ENCODE measurements at regions not wholly inside any gene's neighbourhood (a gene's known extent, or its start where the extent isn't known, plus 50 kb on each side); places are given as distances from the start of the nearest gene placed in this dataset.

DNA sequence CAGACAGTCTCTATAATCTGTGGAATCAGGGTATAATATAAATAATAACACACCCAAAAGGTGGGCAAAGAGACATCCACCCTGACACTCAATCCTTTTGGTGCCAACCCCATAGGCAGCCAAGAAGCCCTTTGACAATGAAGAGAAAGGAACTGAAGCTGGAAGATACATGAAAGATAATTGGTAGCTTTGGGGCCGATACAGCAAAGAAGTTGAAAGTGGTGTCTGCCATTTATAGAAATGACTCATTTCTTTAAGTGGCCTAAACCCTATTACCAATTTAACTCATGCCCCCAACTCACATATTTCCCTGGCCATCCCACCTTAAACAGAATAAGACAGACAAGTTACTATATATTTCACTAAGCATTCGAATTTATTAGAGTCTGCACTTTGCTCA lies 167.0 kb downstream of the ZC3H11B start:
- Histone ChIP-seq H3K27me3 (replicated peaks; ENCODE audit: control insufficient read depth, insufficient read depth, low read length) (no peaks in the 10 kb centered on the region), H3K9me3 (ENCODE audit: control insufficient read depth, low read length) (no peaks in the 10 kb centered on the region), H3K4me1 (ENCODE audit: control insufficient read depth, insufficient read depth, low read length) (peaks cover 21% of the 10 kb centered on the region), H3K4me3 (ENCODE audit: low read length) (no peak overlapping the region), H3K9ac (ENCODE audit: low read length) (no peak overlapping the region), H3K36me3 (ENCODE audit: control insufficient read depth, insufficient read depth, low read length, severe bottlenecking) (peaks cover 11% of the 10 kb centered on the region)
- DNase-seq (ENCODE audit: low read depth), result no peak

DNA sequence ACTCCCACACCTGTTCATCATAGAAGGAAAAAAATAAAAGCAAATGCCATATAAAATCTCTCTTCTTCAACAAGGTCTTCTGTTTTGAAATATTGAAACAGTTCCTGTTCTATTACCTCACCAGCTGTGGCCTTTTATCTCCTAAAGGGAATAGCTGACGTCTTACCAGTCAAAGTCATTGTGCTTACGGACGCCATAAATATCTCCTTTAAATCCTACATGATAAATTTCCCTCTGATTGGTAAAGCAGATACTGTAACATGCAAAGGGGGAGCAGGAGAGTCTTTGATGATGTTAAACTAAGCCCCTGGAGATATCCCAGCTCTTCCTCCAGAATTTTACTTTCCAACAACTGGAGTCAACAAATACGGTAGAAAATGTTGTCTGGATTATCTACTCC lies 168.4 kb downstream of the ZC3H11B start:
- peaks cover 22% of the 10 kb centered on the region for H3K4me1 ChIP-seq (ENCODE audit: control insufficient read depth, insufficient read depth, low read length)
- no peaks in the 10 kb centered on the region for H3K27me3 ChIP-seq (replicated peaks; ENCODE audit: control insufficient read depth, insufficient read depth, low read length)
- DNase-seq (ENCODE audit: low read depth), result no peak
- H3K9ac ChIP-seq (ENCODE audit: low read length), result no peak overlapping the region
- H3K4me3 ChIP-seq (ENCODE audit: low read length), result no peak overlapping the region
- no peaks in the 10 kb centered on the region for H3K9me3 ChIP-seq (ENCODE audit: control insufficient read depth, low read length)
- peaks cover 11% of the 10 kb centered on the region for H3K36me3 ChIP-seq (ENCODE audit: control insufficient read depth, insufficient read depth, low read length, severe bottlenecking)

DNA sequence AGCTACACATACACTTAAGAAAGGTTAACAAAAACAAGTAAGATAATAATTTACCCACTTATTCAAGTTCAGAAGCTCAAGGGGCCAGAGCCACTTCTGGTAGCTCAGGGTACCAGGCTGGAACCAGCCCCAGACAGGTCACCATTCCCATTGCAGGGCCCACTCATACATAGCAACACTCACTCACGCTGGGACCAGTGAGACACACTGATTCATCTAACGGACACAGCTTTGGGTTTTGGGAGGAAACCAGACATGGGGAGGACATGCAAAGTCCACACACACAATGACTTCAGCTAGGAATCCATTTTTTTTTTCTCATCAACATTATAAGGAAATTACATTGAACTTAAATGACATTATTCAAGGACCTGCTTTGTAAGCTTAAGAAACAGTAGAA lies 169.1 kb downstream of the ZC3H11B start:
- H3K36me3 ChIP-seq (ENCODE audit: control insufficient read depth, insufficient read depth, low read length, severe bottlenecking), result peaks cover 11% of the 10 kb centered on the region
- H3K4me1 ChIP-seq (ENCODE audit: control insufficient read depth, insufficient read depth, low read length), result peaks cover 26% of the 10 kb centered on the region
- no peak overlapping the region for H3K4me3 ChIP-seq (ENCODE audit: low read length)
- no peak for DNase-seq (ENCODE audit: low read depth)
- H3K9me3 ChIP-seq (ENCODE audit: control insufficient read depth, low read length), result no peaks in the 10 kb centered on the region
- H3K27me3 ChIP-seq (replicated peaks; ENCODE audit: control insufficient read depth, insufficient read depth, low read length), result no peaks in the 10 kb centered on the region
- no peak overlapping the region for H3K9ac ChIP-seq (ENCODE audit: low read length)

DNA sequence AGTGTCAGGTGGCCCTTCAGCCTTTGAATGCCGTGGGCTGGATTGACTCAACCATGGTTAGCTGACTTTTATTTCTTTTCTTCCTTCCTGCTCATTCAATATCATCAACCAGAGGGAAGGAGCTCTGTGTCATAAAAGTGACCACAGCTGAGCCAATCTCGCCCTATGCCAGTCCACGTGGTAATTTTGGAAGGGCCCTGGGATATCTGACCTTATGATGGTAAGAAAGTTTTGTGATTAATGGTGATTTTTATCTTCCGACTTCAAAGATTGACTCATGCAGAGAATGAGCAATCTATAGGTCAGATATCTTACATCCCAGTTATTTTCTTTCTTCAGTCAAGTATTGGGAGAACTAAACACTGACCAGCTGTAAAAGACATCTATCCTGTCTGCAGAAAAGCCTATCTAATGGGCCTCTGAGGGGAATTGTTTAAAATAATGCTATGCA lies 170.3 kb downstream of the ZC3H11B start:
- peaks cover 11% of the 10 kb centered on the region for H3K36me3 ChIP-seq (ENCODE audit: control insufficient read depth, insufficient read depth, low read length, severe bottlenecking)
- H3K9me3 ChIP-seq (ENCODE audit: control insufficient read depth, low read length), result no peaks in the 10 kb centered on the region
- H3K4me3 ChIP-seq (ENCODE audit: low read length), result no peak overlapping the region
- no peak for DNase-seq (ENCODE audit: low read depth)
- no peak overlapping the region for H3K9ac ChIP-seq (ENCODE audit: low read length)
- H3K27me3 ChIP-seq (replicated peaks; ENCODE audit: control insufficient read depth, insufficient read depth, low read length), result no peaks in the 10 kb centered on the region
- H3K4me1 ChIP-seq (ENCODE audit: control insufficient read depth, insufficient read depth, low read length), result peaks cover 26% of the 10 kb centered on the region

DNA sequence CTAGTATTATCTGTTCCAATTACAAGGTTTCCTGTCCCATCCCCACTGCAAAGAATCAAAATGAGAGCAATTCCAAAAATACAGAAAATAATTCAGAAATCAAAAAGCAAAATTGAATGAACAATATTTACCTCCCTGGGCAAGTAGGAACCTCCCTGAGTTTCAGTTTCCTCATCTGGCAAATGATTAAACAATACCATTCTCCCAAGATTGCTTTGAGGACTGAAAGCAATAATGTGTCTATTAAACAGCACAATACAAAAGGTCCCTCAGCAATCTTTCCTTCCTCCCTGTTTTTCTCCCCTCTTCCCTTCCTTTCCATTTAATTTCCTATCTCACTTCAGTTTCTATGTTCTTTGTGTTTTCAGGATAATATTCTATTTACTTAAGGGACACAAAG lies 171.0 kb downstream of the ZC3H11B start:
- no peak for DNase-seq (ENCODE audit: low read depth)
- peaks cover 8% of the 10 kb centered on the region for H3K36me3 ChIP-seq (ENCODE audit: control insufficient read depth, insufficient read depth, low read length, severe bottlenecking)
- H3K9ac ChIP-seq (ENCODE audit: low read length), result no peak overlapping the region
- peaks cover 26% of the 10 kb centered on the region for H3K4me1 ChIP-seq (ENCODE audit: control insufficient read depth, insufficient read depth, low read length)
- H3K27me3 ChIP-seq (replicated peaks; ENCODE audit: control insufficient read depth, insufficient read depth, low read length), result no peaks in the 10 kb centered on the region
- no peaks in the 10 kb centered on the region for H3K9me3 ChIP-seq (ENCODE audit: control insufficient read depth, low read length)
- no peak overlapping the region for H3K4me3 ChIP-seq (ENCODE audit: low read length)

DNA sequence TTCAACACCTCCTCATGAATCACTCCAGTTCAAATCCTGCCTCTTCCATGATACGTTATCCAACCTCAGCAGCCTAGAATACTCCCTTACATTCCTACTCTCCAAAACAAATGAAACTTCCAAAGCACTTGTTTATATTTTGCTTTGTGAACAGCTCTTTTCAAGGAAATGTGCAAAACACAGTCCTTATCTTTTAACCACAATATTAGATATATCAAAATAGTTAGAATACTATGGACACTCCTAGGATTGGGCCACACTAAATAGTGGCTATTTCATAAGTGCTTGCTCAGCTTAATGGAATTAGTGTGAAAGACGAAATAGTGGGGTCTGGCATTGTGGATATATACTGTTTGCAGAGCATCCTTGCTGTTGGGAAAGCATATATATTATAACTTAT lies 173.5 kb downstream of the ZC3H11B start:
- H3K36me3 ChIP-seq (ENCODE audit: control insufficient read depth, insufficient read depth, low read length, severe bottlenecking), result no peaks in the 10 kb centered on the region
- DNase-seq (ENCODE audit: low read depth), result no peak
- H3K9ac ChIP-seq (ENCODE audit: low read length), result no peak overlapping the region

DNA sequence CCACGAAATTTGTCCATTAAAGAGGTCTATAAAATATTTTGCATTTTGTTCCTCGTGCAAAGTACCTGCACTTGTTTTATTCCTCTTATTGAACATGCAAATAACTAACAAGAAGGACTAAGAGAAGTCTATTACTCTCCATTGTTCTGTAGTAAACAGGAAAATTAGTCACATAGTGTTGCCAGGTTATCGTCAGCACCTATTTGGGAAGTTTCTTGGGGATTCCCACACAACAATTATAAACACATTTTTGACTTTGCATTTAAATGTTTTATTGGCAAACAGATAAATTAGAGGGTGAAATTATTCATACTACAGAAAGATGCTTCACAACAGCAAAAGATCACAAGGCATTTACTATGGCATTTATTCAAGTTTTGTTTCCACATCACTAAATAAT lies 174.5 kb downstream of the ZC3H11B start:
- Histone ChIP-seq H3K9ac (ENCODE audit: low read length) (no peak overlapping the region), H3K4me3 (ENCODE audit: low read length) (no peak overlapping the region), H3K27me3 (replicated peaks; ENCODE audit: control insufficient read depth, insufficient read depth, low read length) (no peaks in the 10 kb centered on the region), H3K9me3 (ENCODE audit: control insufficient read depth, low read length) (no peaks in the 10 kb centered on the region), H3K36me3 (ENCODE audit: control insufficient read depth, insufficient read depth, low read length, severe bottlenecking) (no peaks in the 10 kb centered on the region), H3K4me1 (ENCODE audit: control insufficient read depth, insufficient read depth, low read length) (peaks cover 12% of the 10 kb centered on the region)
- no peak for DNase-seq (ENCODE audit: low read depth)

More for the DNA sequence above, 173.5 kb downstream of the ZC3H11B start:
- H3K9me3 ChIP-seq (ENCODE audit: control insufficient read depth, low read length), result no peaks in the 10 kb centered on the region
- no peaks in the 10 kb centered on the region for H3K27me3 ChIP-seq (replicated peaks; ENCODE audit: control insufficient read depth, insufficient read depth, low read length)
- peaks cover 20% of the 10 kb centered on the region for H3K4me1 ChIP-seq (ENCODE audit: control insufficient read depth, insufficient read depth, low read length)
- H3K4me3 ChIP-seq (ENCODE audit: low read length), result no peak overlapping the region

DNA sequence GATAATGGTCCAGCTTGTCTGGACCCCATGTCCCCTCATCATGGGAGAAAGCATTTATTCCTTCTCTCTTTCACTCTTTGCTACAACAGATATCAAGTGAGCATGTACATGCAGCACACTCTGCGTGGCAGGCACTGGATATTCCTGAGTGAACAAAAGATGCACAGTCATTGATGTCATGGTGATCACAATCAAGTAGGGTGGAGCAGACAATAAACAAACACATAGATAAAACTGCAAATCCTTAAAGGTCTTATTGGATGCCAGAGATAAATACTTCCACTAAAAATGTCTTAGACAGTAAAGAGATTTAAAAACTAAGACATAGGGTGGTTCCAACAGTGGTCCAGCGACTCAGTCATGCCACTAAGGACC lies 178.0 kb downstream of the ZC3H11B start:
- H3K4me1 ChIP-seq (ENCODE audit: control insufficient read depth, insufficient read depth, low read length), result peaks cover 5% of the 10 kb centered on the region

DNA sequence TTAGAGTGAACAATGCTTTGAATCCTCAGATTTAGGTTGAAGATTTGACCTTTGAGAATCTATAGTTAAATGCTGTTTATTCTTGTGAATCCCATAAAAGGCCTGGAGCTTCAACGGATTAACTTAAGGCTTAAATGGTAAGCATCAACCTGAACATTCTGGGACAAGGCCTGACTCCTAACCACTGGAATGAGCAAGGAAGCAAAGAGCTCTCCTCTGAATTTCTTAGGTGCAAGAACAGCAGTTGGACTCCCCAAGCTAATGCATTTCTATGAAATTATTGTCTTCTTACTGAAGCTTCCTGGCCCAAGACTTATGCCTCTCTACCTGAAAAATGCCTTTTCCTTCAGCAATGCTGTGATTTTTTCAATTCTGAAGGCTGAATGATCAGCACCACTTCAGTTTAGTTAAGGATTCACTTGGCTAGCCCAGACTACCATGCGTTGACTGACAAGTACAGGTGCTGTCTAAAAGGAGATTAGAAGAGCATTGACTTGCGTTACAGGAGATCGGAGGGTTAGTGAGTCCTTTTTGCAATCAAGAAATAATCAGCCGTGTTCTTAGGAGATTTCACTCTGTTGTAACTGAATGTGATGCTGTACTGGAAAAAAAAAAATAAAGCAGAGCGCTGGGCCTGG lies 178.5 kb downstream of the ZC3H11B start:
- H3K27me3 ChIP-seq (replicated peaks; ENCODE audit: control insufficient read depth, insufficient read depth, low read length), result no peaks in the 10 kb centered on the region
- H3K9ac ChIP-seq (ENCODE audit: low read length), result no peak overlapping the region
- H3K4me3 ChIP-seq (ENCODE audit: low read length), result no peak overlapping the region
- H3K4me1 ChIP-seq (ENCODE audit: control insufficient read depth, insufficient read depth, low read length), result peaks cover 3% of the 10 kb centered on the region
- H3K9me3 ChIP-seq (ENCODE audit: control insufficient read depth, low read length), result no peaks in the 10 kb centered on the region
- H3K36me3 ChIP-seq (ENCODE audit: control insufficient read depth, insufficient read depth, low read length, severe bottlenecking), result peaks cover 5% of the 10 kb centered on the region
- no peak for DNase-seq (ENCODE audit: low read depth)

More for the DNA sequence above, 178.0 kb downstream of the ZC3H11B start:
- peaks cover 5% of the 10 kb centered on the region for H3K36me3 ChIP-seq (ENCODE audit: control insufficient read depth, insufficient read depth, low read length, severe bottlenecking)
- no peaks in the 10 kb centered on the region for H3K9me3 ChIP-seq (ENCODE audit: control insufficient read depth, low read length)
- DNase-seq (ENCODE audit: low read depth), result no peak
- H3K4me3 ChIP-seq (ENCODE audit: low read length), result no peak overlapping the region
- no peak overlapping the region for H3K9ac ChIP-seq (ENCODE audit: low read length)
- no peaks in the 10 kb centered on the region for H3K27me3 ChIP-seq (replicated peaks; ENCODE audit: control insufficient read depth, insufficient read depth, low read length)

DNA sequence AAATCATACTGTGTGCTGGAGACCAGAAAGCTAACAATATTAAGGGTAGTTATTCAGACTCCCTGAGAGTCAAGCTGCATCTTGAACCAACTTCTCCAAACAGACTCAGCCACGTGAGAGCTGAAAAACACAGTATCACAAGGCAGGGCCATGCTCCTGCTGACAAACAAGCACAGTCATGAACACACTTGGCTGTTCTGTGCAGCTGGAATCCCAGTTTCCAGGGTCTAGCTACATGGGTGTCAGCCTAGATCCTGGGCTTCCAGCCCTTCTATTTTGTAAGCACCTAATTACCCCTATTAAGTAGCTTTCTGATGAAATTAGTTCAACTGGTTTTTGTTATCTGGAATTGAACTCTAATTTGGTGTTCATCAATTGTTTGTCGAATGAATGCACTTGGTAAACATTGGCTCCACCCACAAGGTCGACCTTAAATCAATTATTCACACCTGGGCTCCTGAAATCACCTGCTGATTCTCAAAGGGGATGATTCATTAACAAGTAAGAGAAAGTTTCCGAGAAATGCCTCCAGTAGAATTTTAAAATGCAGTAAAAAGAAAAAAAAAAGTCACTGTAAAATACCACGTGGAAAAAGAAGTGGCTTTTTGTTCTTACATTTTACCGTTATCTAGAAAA lies 179.3 kb downstream of the ZC3H11B start:
- Histone ChIP-seq H3K9ac (ENCODE audit: low read length) (no peak overlapping the region), H3K4me1 (ENCODE audit: control insufficient read depth, insufficient read depth, low read length) (peaks cover 4% of the 10 kb centered on the region), H3K27me3 (replicated peaks; ENCODE audit: control insufficient read depth, insufficient read depth, low read length) (no peaks in the 10 kb centered on the region), H3K9me3 (ENCODE audit: control insufficient read depth, low read length) (no peaks in the 10 kb centered on the region), H3K36me3 (ENCODE audit: control insufficient read depth, insufficient read depth, low read length, severe bottlenecking) (peaks cover 8% of the 10 kb centered on the region), H3K4me3 (ENCODE audit: low read length) (no peak overlapping the region)
- no peak for DNase-seq (ENCODE audit: low read depth)

DNA sequence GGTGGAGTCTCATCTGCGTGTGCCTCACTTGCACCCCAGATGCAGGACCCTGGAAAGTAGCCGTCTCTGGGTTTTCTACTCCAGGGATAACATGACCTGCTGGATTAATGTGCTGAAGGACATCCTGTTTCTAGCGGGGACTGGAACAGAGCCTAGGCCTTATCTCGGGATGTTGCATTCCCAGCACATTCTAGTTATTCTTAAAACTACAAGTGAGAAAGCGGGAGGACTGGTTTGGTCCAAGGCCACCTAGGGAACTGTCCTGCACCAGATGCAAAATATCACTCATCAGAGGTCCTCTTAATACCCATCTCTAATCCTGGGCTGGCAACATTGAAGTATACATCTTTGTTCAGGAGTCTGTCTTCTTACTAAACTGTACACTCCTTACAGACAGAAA lies 179.9 kb downstream of the ZC3H11B start:
- no peak for DNase-seq (ENCODE audit: low read depth)
- Histone ChIP-seq H3K9ac (ENCODE audit: low read length) (no peak overlapping the region), H3K9me3 (ENCODE audit: control insufficient read depth, low read length) (no peaks in the 10 kb centered on the region), H3K4me3 (ENCODE audit: low read length) (no peak overlapping the region), H3K4me1 (ENCODE audit: control insufficient read depth, insufficient read depth, low read length) (peaks cover 10% of the 10 kb centered on the region), H3K27me3 (replicated peaks; ENCODE audit: control insufficient read depth, insufficient read depth, low read length) (no peaks in the 10 kb centered on the region), H3K36me3 (ENCODE audit: control insufficient read depth, insufficient read depth, low read length, severe bottlenecking) (peaks cover 9% of the 10 kb centered on the region)

DNA sequence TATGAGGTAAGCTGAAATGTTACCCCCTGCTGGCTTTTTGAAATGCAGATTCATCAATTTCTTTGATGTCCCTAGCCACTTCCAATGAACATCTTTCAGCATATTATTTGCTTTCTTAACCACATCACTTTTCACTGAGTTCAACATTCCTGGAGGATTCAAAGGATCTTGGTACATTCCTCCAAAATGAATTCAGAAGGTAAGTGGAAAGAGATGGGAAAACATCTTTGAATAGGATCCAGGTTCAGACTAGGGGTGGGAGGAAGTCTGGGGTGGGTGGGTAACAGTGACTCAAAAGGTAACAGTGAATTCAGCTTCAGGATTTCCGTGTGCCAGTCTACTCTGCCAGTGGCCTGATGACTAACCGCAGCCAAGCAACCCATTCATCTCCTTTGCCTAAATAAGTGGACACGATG lies 180.7 kb downstream of the ZC3H11B start:
- DNase-seq (ENCODE audit: low read depth), result no peak
- Histone ChIP-seq H3K4me3 (ENCODE audit: low read length) (no peak overlapping the region), H3K9me3 (ENCODE audit: control insufficient read depth, low read length) (no peaks in the 10 kb centered on the region), H3K36me3 (ENCODE audit: control insufficient read depth, insufficient read depth, low read length, severe bottlenecking) (peaks cover 9% of the 10 kb centered on the region), H3K27me3 (replicated peaks; ENCODE audit: control insufficient read depth, insufficient read depth, low read length) (no peaks in the 10 kb centered on the region), H3K9ac (ENCODE audit: low read length) (no peak overlapping the region), H3K4me1 (ENCODE audit: control insufficient read depth, insufficient read depth, low read length) (peaks cover 10% of the 10 kb centered on the region)
